Peyer's patch (tissue), 4 donors: ENCODE measurements at regions not wholly inside any gene's neighbourhood (a gene's known extent, or its start where the extent isn't known, plus 50 kb on each side); places are given as distances from the start of the nearest gene placed in this dataset.
"Not testable (repeated sequence)": the region's sequence is repeated elsewhere in the genome, so short reads cannot be mapped to it uniquely, and the experiment has no call there.

Source experiments
- DNase-seq, 3 donors: peaks; one replicate each; pipeline ENCODE4 v3.0.0-alpha.2; 2017 to 2019
- H3K27ac ChIP-seq, 4 donors: fragments of 200-600 bp; sonication (generic); one replicate each; pipeline ENCODE4 v1.5.1; 2016 to 2019
- H3K27me3 ChIP-seq, 2 donors: fragments of 200-600 bp; sonication (generic); one replicate each; pipeline ENCODE4 v1.5.1; 2019
- H3K36me3 ChIP-seq, 3 donors: fragments of 200-600 bp; sonication (generic); one replicate each; pipeline ENCODE4 v1.5.1; 2016 to 2019
- H3K4me1 ChIP-seq, 4 donors: fragments of 200-600 bp; sonication (generic); one replicate each; pipeline ENCODE4 v1.5.1; 2016 to 2019
- H3K4me3 ChIP-seq, 4 donors: fragments of 200-600 bp; sonication (generic); 1 replicate in 3 of 4; 2 replicates in 1 of 4; pipeline ENCODE4 v1.5.1; 2016 to 2019; ENCODE audit warnings: mild to moderate bottlenecking in 1 of 4
- H3K9me3 ChIP-seq, 4 donors: fragments of 200-600 bp; sonication (generic); one replicate each; pipeline ENCODE4 v1.5.1; 2016 to 2019; ENCODE audit warnings: mild to moderate bottlenecking in 1 of 4
- POLR2A ChIP-seq, 2 donors: fragments of 450-650 bp; IDR thresholded peaks; one replicate each; pipeline ENCODE4 v1.5.1; 2017; ENCODE audit warnings: antibody characterized with exemption in 2 of 2, mild to moderate bottlenecking in 2 of 2, moderate library complexity in 2 of 2
- TF ChIP-seq, protein P1 (sequence below), 6 experiments: fragments of 450-650 bp in 4 of 6; fragments of 200-600 bp in 2 of 6; sonication (generic) in 1 of 6; IDR thresholded peaks; one replicate each; pipeline ENCODE4 v1.5.1; 2017 to 2019; ENCODE audit warnings: antibody characterized with exemption in 6 of 6, mild to moderate bottlenecking in 3 of 6, moderate library complexity in 1 of 6

DNA sequence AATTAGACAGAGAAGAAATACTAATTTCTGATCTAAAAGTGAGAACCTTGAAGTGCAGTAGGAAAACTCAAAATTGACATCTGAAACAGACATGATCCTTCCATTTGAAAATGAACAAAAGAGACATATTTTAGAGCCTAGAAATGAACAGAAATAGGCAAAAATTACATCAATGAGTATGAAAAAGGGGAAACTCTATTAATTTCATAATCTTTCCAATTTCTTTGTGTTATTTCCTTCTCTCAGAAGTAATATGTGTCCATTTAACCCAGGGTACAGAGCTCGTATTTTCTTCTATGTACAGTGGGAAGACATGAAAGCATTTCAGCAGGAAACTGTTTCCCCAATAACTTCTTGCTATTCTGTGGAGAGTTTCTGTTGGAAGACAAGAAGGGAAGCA is 263.1 kb downstream of the CGGBP1 start:
- Histone ChIP-seq H3K36me3 (no peaks in the 10 kb centered on the region), H3K4me1 (peaks cover 0 to 7% (median 0%) of the 10 kb centered on the region in 4 donors), H3K4me3 (no peak overlapping the region), H3K27ac (no peak overlapping the region), H3K27me3 (no peaks in the 10 kb centered on the region), H3K9me3 (no peaks in the 10 kb centered on the region)
- no peak for TF ChIP-seq POLR2A (IDR thresholded peaks at IDR 0.05)
- TF ChIP-seq, protein P1, sequence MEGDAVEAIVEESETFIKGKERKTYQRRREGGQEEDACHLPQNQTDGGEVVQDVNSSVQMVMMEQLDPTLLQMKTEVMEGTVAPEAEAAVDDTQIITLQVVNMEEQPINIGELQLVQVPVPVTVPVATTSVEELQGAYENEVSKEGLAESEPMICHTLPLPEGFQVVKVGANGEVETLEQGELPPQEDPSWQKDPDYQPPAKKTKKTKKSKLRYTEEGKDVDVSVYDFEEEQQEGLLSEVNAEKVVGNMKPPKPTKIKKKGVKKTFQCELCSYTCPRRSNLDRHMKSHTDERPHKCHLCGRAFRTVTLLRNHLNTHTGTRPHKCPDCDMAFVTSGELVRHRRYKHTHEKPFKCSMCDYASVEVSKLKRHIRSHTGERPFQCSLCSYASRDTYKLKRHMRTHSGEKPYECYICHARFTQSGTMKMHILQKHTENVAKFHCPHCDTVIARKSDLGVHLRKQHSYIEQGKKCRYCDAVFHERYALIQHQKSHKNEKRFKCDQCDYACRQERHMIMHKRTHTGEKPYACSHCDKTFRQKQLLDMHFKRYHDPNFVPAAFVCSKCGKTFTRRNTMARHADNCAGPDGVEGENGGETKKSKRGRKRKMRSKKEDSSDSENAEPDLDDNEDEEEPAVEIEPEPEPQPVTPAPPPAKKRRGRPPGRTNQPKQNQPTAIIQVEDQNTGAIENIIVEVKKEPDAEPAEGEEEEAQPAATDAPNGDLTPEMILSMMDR (IDR thresholded peaks at IDR 0.05): no peak
- no peak for DNase-seq

DNA sequence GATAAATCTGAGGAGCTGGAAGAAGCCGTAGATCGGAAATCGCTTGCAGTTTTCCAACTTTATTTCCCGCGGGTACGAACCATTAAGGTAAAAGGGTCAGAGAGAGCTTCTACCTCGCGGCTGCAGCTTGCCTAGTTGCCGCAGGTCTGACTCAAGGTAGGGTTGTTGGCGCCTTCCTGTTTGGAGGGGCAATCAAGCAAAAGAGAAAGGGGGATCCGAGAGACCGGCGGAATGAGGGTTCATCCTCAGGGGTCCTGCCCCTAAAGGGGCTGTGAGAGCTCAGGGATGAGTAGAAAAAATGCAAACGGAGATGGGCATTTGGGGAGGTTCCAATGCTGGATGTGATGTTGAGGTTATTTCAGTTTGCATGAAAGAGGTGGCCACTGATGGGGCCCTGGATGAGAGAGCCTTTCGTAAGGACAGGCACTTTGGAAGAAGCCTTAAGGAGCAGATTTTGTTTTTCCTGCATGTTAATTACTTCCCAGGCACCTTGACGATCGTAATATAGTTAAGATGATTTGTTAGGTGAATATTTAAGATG is 265.4 kb downstream of the CGGBP1 start:
- H3K36me3 ChIP-seq: no peaks in the 10 kb centered on the region
- TF ChIP-seq, protein P1 (IDR thresholded peaks at IDR 0.05): no peak
- TF ChIP-seq POLR2A (IDR thresholded peaks at IDR 0.05): no peak
- H3K4me3 ChIP-seq: peak overlapping the region in 2 of 4 donors; percentile 32 to 36
- H3K27me3 ChIP-seq: no peaks in the 10 kb centered on the region
- no peak overlapping the region for H3K27ac ChIP-seq
- peaks cover 0 to 7% (median 0%) of the 10 kb centered on the region in 4 donors for H3K4me1 ChIP-seq
- H3K9me3 ChIP-seq: no peaks in the 10 kb centered on the region
- no peak for DNase-seq

DNA sequence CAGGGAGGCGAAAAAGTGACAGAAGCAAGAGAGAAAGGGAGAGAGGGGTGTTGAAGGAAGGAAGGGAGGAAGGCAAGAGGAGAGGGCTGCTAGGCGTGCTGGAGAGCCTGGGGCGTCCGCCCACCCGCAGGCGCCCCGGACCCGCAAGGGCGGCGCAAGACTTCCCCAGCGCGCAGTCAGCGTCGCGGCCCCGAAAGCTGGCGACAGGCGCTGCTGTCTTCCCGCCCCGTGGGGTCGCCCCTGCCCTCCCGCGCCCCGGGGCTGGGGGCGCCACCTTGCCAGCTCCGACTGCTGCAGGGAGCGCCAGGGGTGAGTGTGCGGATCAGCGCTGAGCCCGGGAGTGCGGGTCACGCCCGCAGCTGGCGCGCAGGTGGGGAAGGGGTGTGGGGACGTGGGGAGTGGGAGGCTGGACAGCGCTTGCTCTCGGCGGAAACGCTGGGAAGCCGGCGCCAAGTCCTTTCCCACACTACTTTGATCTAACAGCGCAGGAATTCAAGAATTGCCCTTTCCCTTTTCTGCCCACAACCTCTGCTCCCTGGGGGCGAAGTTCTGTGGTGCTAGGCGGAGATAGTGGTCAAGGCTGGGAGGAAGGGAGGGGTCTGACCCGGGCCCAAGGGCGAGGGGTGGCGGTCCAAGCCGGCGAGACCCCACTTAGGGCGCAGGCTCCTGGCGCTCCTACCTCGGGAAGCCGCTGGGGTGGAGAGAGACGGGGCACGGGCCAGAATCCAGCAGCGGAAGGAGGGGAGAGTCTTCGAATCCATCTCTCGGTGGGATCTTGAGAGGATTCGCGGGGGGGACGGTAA is 266.1 kb downstream of the CGGBP1 start, which contains the start of gene HTR1F:
Gene HTR1F (plus strand): TSS at position 173 of the 803 bp plus-strand sequence.
- no peak for TF ChIP-seq POLR2A (IDR thresholded peaks at IDR 0.05)
- TF ChIP-seq, protein P1 (IDR thresholded peaks at IDR 0.05): no peak
- Histone ChIP-seq H3K4me3 (peak within 1 kb of the TSS; percentile 3 to 36 (median 18)), H3K36me3 (no peaks in the 10 kb centered on the region), H3K27ac (no peak within 1 kb of the TSS), H3K27me3 (no peaks in the 10 kb centered on the region), H3K9me3 (no peaks in the 10 kb centered on the region), H3K4me1 (peaks cover 0 to 7% (median 0%) of the 10 kb centered on the region in 4 donors)
- no peak for DNase-seq

- peaks cover 0 to 7% (median 0%) of the 10 kb centered on the region in 4 donors for H3K4me1 ChIP-seq
- no peaks in the 10 kb centered on the region for H3K9me3 ChIP-seq
- no peaks in the 10 kb centered on the region for H3K27me3 ChIP-seq
- no peaks in the 10 kb centered on the region for H3K36me3 ChIP-seq
- TF ChIP-seq, protein P1 (IDR thresholded peaks at IDR 0.05): no peak
- TF ChIP-seq POLR2A (IDR thresholded peaks at IDR 0.05): no peak
- DNase-seq: no peak
- no peak overlapping the region for H3K27ac ChIP-seq
- H3K4me3 ChIP-seq: peak overlapping the region in 3 of 4 donors; percentile 3 to 32 (median 4)
Observed at GRCh38 chr3:87792198-87792533, 266.6 kb downstream of the CGGBP1 start.

- no peak for TF ChIP-seq POLR2A (IDR thresholded peaks at IDR 0.05)
- TF ChIP-seq, protein P1 (IDR thresholded peaks at IDR 0.05): no peak
- H3K4me1 ChIP-seq: peaks cover 0 to 7% (median 0%) of the 10 kb centered on the region in 4 donors
- no peaks in the 10 kb centered on the region for H3K36me3 ChIP-seq
- H3K27me3 ChIP-seq: no peaks in the 10 kb centered on the region
- no peak for DNase-seq
- H3K9me3 ChIP-seq: no peaks in the 10 kb centered on the region
- no peak overlapping the region for H3K4me3 ChIP-seq
- H3K27ac ChIP-seq: no peak overlapping the region
Observed at GRCh38 chr3:87791248-87792027, 267.4 kb downstream of the CGGBP1 start.

DNA sequence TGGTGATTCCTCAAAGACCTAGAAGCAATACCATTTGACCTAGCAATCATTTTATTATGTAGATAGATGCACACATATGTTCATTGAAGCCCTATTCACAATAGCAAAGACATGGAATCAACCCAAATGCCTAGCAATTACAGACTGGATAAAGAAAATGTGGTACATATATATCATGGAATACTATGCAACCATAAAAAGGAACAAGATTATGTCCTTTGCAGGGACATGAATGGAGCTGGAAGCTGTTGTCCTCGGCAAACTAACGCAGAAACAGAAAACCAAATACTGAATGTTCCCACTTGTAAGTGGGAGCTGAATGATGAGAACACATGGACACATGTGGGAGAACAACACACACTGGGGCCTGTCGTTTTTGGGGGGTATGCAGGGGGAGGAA is 269.8 kb downstream of the CGGBP1 start:
- H3K9me3 ChIP-seq, H3K27ac ChIP-seq, DNase-seq, H3K36me3 ChIP-seq, H3K27me3 ChIP-seq, H3K4me1 ChIP-seq, H3K4me3 ChIP-seq: not testable (repeated sequence)
